ENCODE measurements at regions not wholly inside any gene's neighbourhood (a gene's known extent, or its start where the extent isn't known, plus 50 kb on each side); places are given as distances from the start of the nearest gene placed in this dataset.
"Not testable (repeated sequence)": the region's sequence is repeated elsewhere in the genome, so short reads cannot be mapped to it uniquely, and the experiment has no call there.

DNA sequence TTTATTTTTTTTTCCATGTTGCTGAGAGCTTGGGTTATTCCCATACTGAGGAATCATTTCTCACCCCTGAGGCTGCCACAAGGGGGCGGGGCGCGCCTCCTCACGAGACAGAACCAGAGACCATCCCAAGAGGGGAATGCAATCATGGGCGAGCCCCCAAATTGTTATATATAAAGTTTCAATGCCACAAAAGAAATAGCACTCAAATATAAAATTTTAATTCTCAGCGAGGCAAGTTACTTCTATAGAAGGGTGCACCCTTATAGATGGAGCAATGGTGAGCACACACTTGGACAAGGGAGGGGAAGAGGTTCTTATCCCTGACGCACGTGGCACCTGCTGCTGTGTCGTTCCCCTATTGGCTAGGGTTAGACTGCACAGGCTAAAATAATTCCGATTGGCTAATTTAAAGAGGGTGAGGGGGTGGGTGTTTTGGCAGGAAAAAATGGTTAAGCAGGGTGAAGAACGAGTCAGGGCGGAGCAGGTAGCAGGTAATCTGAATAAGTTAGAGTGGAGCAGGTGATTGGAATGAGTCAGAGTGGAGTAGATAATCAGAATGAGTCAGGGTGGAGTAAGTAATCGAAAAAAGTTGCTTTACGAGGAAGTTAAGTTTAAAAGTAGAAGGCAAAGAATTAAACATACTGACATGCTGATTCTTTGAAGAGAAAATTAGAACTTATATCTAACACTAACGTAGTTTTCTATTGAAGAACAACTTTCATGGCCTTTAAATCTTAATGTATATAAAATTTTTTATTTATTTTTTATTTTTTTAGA is 177.5 kb downstream of the MTCL1 start:
- no peak for DNase-seq

DNA sequence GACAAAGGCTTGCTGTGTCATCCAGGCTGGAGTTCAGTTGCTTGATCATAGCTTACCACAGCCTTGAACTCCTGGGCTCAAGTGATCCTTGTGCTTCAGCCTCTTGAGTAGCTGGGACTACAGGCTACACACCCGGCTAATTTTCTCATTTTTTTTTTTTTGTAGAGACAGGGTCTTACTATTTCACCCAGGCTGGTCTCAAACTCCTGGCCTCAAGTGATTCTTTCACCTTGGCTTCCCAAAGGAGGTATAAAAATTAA is 178.0 kb downstream of the MTCL1 start:
- no peak for DNase-seq

DNA sequence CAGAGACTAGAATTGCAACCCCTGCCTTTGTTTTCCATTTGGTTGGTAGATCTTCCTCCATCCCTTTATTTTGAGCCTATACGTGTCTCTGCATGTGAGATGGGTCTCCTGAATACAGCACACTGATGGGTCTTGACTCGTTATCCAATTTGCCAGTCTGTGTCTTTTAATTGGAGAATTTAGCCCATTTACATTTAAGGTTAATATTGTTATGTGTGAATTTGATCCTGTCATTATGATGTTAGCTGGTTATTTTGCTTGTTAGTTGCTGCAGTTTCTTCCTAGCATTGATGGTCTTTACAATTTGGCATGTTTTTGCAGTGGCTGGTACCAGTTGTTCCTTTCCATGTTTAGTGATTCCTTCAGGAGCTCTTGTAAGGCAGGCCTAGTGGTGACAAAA is 182.5 kb downstream of the MTCL1 start:
- DNase-seq = not testable (repeated sequence)

DNA sequence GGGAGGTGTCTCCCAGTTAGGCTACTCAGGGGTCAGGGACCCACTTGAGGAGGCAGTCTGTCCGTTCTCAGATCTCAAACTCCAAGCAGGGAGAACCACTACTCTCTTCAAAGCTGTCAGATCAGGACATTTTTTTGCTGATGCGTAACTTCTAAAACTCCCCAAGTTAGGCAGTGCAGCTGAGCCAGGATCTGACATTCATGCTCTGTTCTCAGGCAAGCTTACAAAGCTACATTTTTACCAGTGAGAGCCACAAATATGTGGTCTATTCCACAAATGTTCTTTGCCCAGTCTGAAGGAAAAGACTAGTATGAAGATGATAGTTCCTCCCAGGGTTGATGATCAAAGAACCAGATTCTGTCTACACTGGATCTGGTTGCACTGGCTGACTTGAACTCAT is 184.1 kb downstream of the MTCL1 start:
- DNase-seq = no peak

- DNase-seq = not testable (repeated sequence)
Measured at GRCh38 chr18:8890503-8890902, 185.1 kb downstream of the MTCL1 start.

DNA sequence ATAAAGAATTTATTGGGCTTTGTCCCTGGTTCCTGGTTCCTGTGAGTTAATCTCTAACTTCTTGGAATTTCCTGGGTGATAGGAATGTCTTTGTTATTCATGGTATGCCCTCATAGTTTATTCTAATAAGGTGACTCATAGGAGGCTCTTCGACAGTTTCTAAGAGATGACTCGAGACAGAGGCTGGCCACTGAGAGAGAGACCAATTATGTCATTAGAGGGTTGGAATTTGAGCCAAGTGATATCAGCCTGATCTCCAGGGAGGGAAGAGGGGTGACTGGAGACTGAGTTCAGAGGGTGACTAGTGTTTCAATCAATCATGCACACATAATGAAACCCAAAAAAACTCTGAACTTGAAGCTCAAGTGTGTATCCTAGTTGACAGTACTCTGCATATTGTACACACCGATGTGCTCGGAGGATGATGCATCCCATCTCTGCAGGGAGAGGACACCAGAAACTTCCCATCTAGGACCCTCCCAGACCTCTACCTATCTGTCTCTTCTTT is 185.7 kb downstream of the MTCL1 start:
- DNase-seq = no peak

- DNase-seq = no peak
Measured at GRCh38 chr18:8893221-8893620, 187.9 kb downstream of the MTCL1 start.

DNA sequence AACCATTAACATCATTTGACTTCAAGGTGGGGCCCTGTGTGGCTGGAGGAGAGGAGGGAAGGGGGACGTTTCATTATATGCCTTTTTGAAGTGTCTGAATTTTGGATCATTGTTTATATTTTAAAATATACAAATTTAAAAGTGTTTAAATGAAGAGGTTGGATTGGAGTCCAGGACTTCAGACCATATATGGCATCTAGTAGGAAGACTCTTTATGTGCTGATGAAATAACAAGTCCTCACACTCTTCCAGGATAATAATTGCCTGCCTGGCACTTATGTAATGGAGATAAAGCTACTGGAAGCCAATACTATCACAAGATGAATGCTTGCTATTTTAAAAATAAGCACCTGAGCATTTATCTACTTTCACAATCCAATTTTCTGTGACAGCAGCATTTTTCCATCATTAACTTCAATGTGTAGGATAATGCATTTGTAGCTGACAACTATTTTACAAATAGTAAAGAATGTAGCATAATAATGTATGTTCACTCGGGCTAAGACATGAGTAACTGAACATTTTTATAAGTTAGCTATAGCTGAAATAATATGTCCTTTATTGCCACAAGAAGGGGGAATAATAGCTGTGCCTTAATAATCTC is 188.4 kb downstream of the MTCL1 start:
- no peak for DNase-seq

- no peak for DNase-seq
Measured at GRCh38 chr18:8894823-8895222, 189.5 kb downstream of the MTCL1 start.

GRCh38 chr18:8895341-8895740 is 190.0 kb downstream of the MTCL1 start:
- no peak for DNase-seq

DNA sequence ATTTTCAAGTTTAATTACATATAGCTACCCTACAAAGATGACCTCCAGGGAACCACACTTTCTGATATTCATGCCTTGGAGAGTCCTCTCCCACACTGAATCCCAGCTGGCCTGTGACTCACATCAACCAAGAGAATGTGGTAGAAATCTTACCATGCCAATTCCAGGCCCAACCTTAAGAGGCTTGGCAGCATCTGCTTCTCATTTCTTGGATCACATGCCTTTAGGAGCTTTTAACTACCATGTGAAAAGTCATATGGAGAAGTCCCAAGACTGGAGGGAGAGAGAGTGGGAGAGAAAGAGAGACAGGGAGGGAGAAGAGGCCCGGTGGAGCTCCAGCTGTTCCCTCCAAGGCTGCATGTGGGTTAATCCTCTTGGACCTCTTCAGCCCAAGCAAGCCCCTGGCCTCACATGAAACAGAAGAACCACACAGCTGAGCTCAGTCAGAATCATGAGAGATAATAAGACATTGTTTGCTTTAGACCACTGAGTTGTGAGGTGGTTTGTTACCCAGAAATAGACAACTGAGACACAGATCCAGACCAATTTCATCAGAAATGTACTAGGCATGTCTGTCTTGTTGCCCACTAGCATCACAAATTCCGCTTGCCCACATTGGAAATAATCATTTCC is 190.7 kb downstream of the MTCL1 start:
- no peak for DNase-seq

DNA sequence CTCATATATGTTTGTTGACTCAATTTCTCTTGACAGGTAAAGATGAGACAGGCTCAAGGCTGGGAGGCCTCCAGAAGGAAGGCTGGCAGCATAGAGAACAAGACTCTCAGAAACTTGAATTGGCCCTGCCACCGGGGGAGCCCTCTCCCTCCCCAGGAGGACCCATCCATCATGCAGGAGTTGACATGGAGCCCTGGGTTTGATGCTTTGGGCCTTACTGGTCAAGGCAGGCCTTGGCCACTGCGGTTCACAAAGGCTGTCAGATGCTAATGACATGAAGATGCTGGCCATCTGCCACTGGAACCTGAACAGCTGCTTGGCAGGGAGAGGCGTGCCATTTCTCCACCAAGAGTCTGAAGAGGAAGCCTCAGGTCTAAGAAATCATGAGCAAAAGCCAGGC is 193.6 kb downstream of the MTCL1 start:
- DNase-seq = no peak

- no peak for DNase-seq
Measured at GRCh38 chr18:8900552-8900951, 195.2 kb downstream of the MTCL1 start.

- DNase-seq = no peak
Measured at GRCh38 chr18:8901019-8901418, 195.7 kb downstream of the MTCL1 start.

- no peak for DNase-seq
Measured at GRCh38 chr18:8904316-8904715, 198.2 kb upstream of the NDUFV2 start.

DNA sequence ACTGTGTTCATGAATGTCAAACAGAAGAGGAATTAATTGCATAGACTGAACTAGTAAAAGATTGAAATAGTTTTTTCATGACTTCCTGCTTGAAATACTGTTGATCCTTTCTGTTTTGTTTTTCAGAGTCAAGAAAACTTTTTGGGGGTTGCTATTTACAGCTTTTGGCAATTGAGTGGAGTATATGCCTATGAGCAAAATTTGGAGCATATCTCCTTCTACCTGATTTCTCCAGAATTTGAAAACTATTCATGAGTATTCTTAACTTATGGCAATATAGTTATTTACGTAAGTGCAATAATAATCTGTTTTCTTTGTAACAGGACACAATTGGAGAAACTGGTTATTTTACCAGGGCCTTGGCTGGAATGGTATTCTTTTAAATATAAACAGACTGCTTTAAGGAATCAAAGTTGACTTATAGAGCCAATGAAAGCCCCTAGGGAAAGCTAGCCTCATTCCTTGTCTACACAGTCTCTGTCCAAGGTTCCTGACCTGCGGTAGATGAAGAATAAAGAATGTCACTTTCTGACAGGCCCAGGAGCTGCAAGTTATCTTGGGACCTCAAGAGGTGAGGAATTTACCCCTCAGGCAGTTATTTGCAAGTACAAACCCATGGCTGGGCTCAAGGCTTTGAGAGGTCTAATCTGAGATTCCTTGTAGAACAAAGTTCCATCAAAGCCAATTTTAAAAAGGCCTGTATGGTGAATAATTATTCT is 193.5 kb upstream of the NDUFV2 start:
- no peak for DNase-seq

- no peak for DNase-seq
Measured at GRCh38 chr18:8910186-8910822, 192.2 kb upstream of the NDUFV2 start.

- no peak for DNase-seq
Measured at GRCh38 chr18:8910843-8911242, 191.7 kb upstream of the NDUFV2 start.

GRCh38 chr18:8911408-8912340 is 190.8 kb upstream of the NDUFV2 start:
- DNase-seq = no peak

DNA sequence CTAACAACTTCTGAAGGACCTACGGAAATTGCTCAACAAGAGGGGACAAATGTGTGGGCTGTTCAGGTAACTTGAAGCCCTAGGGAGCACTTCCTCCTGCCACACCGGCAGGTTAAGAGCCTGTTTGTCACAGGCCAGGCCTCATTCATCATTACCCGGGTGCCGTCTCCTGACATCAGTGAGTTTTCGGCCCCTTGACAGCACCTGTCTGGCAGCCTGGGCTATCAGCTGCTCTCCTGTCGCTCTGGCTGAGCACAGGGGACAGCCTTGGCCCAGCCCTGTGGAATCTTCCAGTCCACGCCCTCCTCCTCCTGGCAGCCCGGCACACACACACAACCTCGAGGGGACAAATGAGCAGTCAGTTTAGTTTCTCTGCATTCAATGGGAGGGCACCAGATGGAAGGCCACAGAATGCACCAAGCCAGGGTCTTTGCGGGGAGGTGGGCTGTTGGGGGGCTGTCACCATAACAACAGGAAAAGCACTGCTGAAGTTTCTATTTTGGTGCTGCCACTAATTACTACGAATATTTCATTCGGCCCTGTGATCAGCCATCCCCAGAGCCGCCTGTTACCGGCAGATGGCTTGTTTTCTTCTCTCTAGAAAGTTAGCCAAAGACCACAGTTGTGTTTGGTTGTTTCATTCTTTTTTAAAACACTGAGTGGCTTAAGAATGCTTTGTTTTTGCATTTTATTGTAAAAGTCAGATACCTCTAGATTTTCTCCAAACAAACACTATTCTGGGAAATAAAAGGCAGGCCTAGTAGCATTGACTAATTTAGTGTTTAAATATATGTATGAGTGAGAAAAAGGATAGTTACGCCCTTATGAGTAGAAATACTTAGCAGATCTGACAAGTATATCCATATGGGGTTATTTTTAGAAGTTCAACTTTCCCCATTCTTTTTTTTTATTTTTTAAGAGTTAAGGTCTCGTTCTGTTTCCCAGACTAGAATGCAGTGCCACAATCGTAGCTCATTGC is 189.9 kb upstream of the NDUFV2 start:
- no peak for DNase-seq
